ENCODE measurements at regions not wholly inside any gene's neighbourhood (a gene's known extent, or its start where the extent isn't known, plus 50 kb on each side); places are given as distances from the start of the nearest gene placed in this dataset.

DNA sequence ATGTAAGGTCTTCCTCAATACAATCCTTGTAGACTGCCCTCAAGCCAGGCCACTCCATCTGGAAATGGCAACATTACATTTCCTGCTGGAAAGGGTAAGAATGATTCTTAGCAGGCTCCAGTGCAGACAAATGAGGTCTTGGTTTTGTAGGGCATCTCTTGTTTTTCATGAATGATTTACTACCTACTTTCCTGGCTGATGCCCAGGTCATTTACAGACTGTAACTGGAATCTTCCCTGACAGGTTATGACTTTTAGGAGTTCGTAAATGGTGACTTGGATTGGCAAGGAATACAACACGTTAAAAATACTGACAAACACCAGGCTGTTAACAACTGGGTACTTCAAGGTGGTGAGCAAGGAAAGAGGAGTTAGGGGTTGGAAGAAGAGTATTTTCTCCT is 510.5 kb upstream of the TNC start:
- DNase-seq = no peak

DNA sequence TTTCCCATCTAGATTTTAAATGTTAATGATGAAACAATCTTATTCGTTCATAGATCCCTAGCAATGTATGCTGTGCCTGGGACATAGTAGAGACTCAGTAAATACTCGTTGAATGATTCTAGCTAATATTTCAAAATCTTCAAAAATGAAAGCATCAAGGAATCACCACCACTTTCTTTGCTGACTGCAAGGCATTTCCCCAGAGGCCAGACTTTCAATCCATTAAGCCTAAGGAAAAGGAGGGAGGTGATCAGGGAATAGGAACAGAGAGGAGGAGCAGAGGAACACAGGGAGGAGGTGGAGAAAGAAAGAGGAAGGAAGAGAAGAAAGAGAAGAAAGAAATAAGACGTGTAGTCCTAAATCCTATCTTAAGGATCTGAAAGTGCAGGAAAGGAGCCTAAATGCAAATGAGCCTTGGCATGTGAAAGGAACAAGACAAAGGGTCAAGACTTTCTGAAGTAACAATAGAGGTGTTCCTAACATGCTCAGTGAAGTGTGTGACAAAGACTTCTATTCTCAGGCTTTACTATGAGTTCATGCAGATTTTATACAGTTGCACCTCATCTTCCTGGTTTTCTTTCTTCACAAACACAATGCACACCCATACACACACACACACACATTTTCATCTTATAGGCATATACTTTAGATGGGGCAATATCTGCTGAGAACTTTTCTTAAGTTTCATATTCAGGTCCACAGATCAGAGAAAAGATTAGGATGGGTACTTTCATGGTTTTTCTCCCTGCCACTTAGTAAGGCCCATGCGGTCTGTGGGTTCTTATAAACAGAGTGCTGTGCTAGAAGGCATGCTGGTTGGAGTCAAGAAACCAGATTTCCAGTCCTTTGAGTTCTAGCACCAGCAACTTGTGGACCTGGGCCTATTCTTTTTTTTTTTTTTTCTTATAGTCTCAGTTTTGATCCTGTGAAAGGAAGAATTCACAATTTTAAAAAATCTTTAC is 512.2 kb upstream of the TNC start:
- no peak for DNase-seq

DNA sequence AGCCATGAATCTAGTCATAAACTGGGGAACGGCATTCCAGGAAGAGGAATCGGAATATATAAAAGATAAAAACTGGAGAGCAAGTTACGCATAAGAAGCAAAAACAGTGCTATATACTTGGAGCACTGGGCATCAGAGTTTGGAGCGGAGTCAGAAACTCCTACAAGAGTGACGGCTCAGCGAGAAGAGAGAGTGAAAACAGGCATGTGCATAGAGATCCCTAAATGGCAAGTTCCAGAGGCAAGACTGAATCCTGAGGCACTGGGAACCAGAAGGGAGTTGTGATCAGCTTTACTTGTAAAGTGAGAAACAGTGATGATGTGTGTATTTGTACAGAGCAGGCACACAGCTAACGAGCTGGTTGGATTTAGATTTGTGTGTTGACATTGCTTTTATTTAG is 514.4 kb upstream of the TNC start:
- DNase-seq = no peak

DNA sequence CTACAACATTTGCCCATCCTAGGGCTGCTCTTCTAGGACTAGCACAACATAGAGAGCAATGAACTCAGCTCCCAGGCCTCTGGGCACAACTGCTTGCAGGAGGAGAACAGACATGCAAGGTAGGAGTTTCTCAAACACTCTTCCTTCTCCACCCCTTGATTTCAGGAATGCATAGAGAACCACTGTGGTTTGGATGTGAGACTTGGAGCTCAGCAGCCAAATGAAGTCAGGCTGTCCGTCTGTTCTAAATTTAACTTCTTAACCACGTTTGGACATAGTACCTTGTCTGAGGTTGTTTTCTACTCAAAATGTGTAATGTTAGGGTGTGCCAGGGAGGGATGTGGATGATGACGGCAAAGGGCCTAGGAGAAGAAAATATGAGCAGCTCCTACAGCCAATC is 515.1 kb upstream of the TNC start:
- no peak for DNase-seq

DNA sequence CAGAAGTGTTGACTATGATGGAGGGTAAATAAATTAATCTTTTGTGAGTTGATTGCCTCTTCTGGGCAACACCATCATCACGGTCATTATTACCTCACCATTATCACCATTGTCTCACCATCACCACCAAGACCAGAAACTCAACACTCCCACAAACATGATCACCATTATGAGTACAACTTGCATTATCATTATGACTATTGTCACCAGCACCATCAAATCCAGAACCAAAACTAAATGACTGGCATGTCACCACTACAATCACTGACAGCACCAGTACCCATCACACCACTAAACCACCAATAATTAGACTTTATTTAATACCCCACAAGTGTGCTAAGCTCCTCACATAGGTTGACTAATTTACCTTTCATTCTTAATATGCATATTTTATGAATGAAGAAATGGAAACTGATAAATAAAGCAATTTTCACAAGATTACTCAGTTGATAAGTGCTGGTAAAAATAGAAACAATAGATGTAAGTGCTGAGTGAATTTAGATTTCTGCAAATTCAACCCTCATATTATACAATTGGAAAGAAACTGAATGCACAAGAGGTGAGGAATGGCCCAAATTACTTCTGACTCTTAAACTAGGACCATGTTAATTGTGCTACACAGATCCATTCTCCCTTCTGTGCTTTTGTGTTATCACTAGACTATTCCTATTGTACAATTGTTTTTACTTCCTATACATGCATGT is 517.8 kb upstream of the PAPPA start:
- DNase-seq = no peak

DNA sequence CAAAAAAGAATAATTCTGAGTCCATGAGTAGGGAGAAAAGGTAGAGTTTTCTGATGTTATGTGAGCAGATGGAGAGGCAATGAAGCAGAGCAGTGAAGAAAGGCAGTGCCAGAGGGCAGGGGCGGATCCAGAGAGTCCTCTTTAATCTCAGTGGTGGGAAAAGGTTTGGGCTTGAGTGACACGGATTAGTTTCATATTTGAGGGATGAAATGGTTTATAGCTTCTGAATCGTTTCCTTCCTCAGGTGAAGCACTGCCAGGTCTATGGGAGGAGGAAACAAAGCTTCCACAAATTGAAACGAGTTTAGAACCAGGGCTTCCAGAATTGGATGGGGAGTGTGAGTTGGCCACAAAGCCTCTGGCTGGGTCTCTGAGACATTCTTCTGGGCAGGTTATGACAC is 517.0 kb upstream of the PAPPA start:
- no peak for DNase-seq

DNA sequence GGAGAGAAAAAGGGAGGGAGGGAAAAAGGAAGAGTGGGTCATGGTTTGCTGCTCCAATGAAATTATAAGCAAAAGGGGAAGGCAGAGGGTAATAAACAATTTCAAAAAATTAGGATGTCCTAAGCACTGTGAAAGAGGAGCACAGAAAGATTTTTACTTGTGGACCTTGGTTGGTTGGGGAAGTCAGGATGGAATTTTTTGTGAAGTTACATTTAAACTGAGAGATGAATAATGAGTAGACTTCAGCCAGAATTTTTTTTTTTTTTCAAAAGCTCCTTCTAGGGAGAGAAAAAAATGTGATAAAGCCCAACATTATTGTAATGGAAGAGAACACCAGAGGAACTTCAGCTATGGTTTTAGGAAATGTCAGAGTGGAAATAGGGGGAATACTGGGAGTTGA is 515.9 kb upstream of the PAPPA start:
- no peak for DNase-seq

DNA sequence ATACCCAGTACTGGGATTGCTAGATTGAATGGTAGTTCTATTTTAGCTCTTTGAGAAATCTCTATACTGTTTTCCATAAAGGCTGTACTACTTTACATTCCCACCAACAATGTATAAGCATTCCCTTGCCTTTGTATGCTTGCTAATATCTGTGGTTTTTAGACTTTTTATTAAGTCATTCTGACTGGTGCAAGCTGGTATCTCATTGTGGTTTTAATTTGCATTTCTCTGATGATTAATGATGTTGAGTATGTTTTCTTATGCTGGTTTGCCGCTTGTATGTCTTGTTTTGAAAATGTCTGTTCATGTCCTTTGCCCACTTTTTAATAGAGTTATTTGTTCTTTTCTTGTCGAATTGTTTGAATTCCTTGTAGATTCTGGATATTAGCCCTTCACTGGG is 512.7 kb upstream of the PAPPA start:
- DNase-seq = no peak

DNA sequence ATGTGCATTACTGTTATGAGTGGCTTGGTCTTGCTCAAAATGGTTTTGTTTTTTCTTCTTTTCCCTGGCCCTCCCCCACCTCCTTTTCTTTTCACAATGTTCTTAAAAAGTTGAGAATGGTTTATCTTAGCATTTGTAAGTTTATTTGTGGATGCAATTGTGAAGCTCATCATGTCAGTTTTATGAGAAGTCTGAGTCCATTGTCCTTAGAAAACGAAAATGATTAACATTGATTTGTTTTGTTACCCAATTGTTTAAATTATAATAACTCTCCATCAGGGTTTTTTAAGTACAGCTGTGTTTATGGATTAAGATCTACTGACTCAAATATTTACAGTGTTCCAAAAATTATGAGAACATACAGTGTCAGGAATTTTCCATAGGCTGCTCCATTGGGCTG is 511.3 kb upstream of the PAPPA start:
- no peak for DNase-seq

DNA sequence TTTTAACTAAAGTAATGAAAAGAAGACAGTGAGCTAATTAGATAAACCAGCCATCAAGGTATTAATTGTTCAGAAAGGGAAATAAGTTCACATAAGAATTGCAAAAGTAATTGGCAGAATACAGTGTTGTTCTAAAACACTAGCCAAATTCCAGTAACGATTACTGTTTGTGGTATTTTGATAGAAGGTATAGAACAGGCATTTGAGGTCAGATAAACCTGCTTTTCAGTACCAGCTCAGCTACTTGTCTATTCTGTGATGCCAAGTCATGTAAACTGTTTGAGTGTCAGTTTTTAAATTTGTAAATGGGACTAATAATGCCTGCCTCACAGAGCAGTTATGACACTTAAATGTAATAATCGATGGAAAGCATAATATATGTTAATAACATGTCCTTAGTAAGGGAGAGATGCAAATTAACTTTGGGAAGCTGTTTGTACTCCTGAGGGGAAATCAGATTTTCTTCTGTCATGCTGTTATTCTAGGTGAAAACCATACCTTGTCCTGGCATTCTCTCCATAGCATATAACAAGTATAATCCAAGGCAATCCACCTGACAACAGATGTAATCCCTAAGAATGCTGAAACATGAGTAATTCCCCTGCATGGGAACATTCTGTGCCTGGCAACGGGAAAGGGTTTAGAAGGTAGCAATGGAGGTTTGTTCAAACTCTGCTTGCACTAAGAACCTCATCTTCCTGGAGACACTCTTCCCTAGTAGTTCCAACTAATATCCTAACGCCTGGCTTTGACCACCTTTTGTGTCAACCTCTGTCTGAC is 509.5 kb upstream of the PAPPA start:
- DNase-seq = no peak

DNA sequence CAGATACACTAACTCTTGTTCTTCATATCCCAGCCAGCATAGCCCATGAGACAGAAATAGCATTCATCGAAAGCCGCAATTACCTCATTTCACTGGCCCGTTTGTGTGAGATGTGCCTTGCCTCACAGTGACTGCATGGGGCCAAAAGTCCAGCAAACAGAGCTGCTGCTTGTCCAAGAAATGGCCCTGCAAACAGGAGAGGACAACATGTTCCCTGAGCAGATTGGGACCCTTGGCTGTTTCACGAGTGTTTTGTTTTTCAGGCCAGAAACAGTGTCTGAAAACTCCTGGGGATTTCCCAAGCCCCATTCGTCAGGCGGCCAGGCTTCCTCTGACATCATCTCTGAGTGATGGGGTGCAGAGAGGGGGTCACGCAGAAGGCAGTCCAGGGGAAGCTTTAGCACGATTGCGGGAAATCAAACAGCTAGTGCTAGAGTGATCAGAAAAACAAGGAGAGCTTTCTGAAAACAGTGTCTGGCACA is 503.6 kb upstream of the PAPPA start:
- DNase-seq = no peak

DNA sequence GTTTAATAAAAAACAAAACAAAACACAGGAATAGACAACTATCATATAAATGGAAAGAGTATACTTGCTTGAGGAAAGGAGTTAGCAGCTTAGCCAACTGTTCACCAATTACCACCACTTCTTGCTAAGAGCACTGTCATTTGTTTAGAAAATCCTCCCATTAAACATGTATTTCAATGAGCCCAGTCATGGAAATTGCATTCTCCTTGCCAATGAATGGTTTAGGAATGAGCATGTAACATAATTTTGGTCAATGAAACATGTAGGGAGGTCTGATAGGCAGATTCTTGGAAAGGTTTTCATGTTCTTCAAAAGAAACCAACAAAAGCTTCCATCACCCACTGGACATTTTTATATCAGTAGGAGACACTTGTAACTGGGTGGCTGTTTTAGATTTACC is 502.8 kb upstream of the PAPPA start:
- DNase-seq = no peak

DNA sequence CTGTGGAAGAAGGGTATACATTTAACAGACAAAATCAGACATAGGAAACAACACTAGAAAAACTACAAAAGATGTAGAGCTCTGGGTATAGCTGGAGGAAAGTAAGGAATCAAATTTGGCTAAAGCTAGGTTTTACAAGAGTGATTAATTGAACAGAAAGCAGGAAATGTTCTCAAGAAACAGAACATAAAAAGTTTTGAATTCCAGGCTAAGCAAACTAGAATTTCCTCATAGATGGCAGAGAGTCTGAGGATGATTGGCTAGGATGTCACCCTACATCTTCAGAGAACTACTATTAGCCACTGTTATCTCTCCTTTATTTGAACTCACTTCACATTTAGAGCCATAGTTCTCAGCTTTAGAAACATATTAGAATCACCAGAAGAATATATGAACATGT is 502.1 kb upstream of the PAPPA start:
- DNase-seq = no peak

DNA sequence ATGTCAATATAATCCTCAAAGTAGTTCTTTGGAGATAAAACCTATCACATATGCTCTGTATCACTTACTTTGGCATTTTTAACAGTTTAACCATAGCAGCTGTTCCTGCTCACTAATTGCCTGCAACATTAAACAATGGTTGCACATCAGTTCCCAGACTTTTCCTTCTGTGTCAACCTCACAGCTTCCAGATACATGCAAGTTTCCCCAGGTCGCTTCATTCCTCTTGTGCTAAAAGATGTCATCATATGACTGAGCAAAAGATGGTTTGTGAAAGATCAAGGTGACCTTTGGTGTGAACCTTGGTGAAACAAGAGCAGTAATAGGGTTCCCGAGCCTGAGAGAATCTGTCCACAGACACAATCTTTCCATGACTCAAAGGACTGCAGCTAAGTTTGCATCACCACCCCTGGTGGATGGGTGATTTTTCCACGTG is 500.4 kb upstream of the PAPPA start:
- DNase-seq = no peak

DNA sequence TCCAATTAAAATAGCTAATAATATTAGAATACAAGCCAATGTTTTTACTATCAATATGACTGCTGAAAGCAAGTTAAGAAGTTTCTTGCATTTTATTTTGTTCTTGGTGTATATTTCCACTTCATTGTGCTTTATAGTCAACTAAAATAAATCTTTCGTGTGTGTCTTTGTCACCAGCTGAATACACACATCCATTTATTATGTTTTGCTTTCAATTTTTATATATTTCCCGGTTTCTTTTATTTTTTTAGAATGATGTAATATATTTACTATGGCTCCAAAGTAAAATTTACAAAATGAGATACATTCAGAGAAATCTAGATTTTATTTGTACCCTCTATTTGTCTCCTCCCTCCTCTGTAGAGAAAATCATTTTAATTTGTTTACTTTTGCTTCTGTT is 495.9 kb upstream of the PAPPA start:
- no peak for DNase-seq

DNA sequence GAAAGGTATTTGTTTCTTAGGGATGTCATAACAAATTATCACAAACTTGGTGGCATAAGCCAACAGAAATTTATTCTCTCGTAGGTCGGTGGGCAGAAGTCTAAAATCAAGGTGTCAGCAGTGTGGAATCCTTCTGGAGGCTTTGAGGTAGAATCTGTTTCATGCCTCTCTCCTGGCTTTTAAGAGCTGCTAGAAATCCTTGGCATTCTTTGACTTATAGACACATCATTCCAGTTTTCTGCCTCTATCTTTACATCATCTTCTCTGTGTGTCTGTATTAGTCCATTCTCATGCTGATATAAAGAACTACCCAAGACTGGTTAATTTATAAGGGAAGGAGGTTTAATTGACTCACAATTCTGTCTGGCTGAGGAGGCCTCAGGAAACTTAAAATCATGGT is 488.1 kb upstream of the PAPPA start:
- no peak for DNase-seq

DNA sequence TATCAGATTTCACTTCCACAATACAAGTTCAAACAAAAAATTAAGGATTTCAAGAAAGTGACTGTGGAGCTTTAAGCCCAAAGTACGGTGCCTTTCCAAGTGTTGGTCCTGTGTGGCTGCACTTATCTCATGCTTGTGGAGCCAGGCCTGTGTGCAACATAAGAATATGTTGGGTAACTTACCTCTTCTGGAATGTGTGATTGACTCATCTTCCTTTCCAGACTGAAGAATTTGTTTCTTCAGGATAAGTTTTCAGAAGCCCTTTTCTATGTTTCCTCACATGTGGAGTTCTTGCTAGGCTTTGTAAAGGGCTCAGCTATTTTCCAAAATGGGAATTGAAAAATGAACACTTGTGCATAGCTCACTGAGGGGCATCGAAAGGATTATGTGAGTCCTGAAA is 485.1 kb upstream of the PAPPA start:
- no peak for DNase-seq

DNA sequence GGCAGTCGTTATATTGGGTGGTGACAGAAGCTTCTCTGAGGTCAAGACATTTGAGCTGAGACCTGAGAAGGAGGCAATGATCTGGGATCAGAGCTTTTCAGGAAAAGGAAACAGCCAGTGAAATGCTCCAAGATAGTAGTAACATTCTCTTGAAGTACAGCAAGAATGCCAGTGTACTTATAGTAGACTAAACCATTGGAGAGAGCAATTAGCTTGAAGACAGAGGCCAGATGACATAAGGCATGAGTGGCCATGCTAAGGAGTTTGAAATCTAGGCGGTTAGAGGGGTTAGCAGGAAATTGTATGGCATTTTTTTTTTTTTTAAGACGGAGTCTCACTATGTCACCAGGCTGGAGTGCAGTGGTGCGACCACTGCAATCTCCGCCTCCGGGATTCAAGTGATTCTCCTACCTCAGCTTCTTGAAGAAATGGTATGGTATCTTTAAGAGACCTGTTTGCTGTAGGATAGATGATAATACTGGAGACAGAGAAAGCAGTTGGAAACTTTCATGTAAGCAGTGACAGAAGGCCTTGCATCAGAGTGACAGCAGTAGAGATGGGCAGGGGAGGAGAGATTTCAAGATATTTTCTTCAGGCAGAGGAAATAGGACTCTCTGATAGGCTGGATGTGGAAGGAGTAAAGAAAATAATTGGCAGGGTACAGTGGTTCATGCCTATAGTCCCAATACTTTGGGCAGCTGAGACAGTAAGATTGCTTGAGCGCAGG is 482.2 kb upstream of the PAPPA start:
- no peak for DNase-seq

DNA sequence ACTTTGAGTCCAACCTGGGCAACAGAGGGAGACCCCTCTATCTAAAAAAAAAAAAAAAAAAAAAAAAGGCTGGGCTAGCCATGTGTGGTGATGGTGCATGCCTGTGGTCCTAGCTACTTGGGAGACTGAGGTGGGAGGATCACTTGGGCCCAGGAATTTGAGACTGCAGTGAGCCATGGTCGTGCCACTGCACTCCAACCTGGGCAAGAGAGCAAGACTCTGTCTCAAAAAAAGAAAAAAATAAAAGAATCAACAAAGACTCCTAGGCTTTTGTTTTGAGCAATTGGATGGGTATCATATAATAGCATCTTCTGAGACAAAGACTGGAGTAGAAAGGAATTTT is 481.7 kb upstream of the PAPPA start:
- no peak for DNase-seq

DNA sequence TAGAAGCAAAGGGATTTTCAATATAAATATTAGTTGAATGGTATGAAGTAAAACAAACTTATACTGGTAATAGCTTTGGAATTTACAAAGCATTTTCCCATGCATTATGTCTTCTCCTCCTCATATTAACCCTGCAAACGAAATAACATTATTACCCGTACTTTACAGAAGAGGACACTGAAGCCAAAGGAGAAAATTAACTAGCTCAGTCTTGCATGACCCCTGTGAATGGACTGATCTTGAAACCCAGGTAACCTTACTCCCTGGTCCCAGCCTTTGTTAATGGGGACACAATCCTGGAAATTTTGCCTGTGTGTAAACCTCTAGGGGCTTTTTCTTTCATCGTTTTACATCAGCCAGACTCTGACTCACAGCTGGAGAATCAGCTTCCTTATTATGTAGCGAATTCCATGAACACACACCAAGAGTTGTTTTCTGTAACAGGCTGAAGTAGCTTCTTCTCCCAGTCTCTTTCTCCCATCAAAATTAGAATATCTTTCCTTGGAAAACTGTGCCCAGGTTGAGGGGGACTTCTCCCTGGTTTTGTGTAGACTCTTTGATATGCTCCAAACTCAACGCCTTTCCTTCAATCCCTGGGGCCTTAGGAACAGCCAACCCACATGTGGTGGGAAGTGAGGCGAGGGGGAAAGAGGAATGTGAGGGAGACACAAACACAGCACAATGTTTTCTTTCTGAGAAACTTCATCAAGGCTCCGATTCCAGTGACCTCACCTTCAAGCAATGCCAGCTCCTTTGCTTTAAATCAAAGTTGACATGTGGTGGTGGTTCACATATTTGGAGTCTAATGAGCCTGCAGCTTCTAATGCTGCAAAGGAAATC is 480.9 kb upstream of the PAPPA start:
- DNase-seq = no peak

DNA sequence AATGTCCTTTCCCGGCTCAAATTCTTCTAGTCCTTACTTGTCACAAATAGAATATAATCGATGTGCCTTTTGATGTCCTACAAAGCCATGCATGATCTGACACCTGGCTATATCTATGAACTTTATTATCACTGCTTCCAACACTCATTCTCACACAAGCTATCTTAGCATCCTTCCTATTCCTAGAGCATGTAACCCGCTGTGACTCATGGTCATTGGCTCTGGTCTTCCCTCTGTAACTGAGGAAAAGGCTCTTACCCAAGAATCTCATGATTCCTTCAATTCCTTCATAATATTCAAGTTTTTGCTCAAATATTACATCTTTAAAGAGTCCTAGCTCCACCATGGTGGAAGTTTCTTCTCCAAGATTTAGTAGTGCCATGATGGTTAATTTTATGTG is 480.0 kb upstream of the PAPPA start:
- DNase-seq = no peak

DNA sequence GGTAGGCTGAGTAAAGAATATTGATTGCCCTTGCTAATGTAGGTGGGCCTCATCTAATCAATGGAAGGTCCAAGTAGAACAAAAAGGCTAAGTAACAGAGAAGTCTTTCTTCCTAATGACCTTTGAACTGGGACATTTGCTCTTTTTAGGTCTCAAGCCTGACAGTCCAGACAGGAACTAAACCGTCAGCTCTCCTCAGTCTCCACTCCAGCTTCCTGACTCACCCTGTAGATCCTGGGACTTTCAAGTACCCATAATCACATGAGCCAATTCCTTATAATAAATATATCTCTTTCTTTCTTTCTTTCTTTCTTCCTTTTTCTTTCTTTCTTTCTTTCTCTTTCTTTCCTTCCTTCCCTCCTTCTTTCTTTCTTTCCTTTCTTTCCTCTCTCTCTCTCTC is 479.5 kb upstream of the PAPPA start:
- DNase-seq = no peak
